Coronary artery (tissue), 2 donors: ENCODE measurements at regions not wholly inside any gene's neighbourhood (a gene's known extent, or its start where the extent isn't known, plus 50 kb on each side); places are given as distances from the start of the nearest gene placed in this dataset.
"Not testable (repeated sequence)": the region's sequence is repeated elsewhere in the genome, so short reads cannot be mapped to it uniquely, and the experiment has no call there.

Source experiments
- DNase-seq: peaks from one replicate; pipeline ENCODE4 v3.0.0-alpha.2; 2017; ENCODE audit warnings: low spot score
- H3K27ac ChIP-seq, 2 donors: fragments of 200-600 bp; sonication (generic); one replicate each; pipeline ENCODE4 v1.5.1; 2016 to 2019
- H3K4me3 ChIP-seq: fragments of 200-600 bp; sonication (generic); 2 replicates; pipeline ENCODE4 v1.5.1; 2016; ENCODE audit warnings: mild to moderate bottlenecking, moderate library complexity
- TF ChIP-seq, protein P1 (sequence below): fragments of 200-600 bp; sonication (generic); IDR thresholded peaks from one replicate; pipeline ENCODE4 v1.5.1; 2019; ENCODE audit warnings: antibody characterized with exemption

GRCh38 chr18:38654946-38655345 is 1089.3 kb upstream of the CELF4 start:
- TF ChIP-seq, protein P1, sequence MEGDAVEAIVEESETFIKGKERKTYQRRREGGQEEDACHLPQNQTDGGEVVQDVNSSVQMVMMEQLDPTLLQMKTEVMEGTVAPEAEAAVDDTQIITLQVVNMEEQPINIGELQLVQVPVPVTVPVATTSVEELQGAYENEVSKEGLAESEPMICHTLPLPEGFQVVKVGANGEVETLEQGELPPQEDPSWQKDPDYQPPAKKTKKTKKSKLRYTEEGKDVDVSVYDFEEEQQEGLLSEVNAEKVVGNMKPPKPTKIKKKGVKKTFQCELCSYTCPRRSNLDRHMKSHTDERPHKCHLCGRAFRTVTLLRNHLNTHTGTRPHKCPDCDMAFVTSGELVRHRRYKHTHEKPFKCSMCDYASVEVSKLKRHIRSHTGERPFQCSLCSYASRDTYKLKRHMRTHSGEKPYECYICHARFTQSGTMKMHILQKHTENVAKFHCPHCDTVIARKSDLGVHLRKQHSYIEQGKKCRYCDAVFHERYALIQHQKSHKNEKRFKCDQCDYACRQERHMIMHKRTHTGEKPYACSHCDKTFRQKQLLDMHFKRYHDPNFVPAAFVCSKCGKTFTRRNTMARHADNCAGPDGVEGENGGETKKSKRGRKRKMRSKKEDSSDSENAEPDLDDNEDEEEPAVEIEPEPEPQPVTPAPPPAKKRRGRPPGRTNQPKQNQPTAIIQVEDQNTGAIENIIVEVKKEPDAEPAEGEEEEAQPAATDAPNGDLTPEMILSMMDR = no peak
- no peak overlapping the region for H3K27ac ChIP-seq
- no peak overlapping the region for H3K4me3 ChIP-seq
- DNase-seq = no peak

DNA sequence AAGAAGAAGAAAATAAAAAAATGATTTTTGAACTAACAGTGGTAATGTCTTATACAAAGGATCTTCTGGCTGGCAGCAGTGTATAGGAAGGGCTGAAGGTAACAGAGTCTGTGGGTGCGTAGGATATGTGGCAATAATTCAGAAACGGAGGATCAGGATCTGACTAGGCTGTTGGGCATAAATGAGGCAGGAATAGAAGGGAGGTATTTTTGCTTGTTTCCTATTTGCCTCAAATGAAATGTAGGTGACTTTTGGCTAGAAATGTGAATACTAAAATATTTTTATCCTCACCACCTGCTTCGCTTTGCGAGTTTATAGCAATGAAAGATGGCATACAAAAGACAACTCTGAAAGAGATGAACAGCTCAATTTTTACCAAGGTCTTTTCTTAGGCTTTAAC is 1086.1 kb upstream of the CELF4 start:
- Histone ChIP-seq H3K4me3 (no peak overlapping the region), H3K27ac (no peak overlapping the region)
- no peak for DNase-seq
- TF ChIP-seq, protein P1 = no peak

- TF ChIP-seq, protein P1 = no peak
- H3K27ac ChIP-seq = no peak overlapping the region
- H3K4me3 ChIP-seq = no peak overlapping the region
- DNase-seq = no peak
Measured at GRCh38 chr18:38648179-38648578, 1082.6 kb upstream of the CELF4 start.

DNA sequence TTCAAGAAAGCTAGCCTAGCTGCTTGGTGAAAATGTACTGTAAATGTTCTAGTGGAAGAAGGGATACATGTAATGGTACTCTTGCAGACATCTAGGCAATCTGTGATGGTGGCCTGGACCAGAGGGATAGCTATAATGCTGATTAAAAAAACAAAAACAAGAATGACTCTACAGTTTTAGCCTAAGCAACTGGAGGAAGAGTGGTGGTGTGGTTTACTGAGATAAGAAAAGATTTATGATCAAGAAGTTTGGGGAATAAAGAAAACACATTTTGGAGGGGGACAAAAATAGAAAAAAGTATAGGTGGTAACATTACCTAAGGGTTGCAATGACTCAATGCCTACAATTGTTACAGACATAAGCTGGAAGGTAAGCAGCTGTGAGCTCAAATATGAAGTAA is 1080.7 kb upstream of the CELF4 start:
- no peak overlapping the region for H3K4me3 ChIP-seq
- H3K27ac ChIP-seq = no peak overlapping the region
- no peak for DNase-seq
- TF ChIP-seq, protein P1 = no peak

GRCh38 chr18:38644875-38645641 is 1079.5 kb upstream of the CELF4 start:
- Histone ChIP-seq H3K27ac (no peak overlapping the region), H3K4me3 (no peak overlapping the region)
- TF ChIP-seq, protein P1 = no peak
- DNase-seq = no peak

GRCh38 chr18:38642711-38643110 is 1077.1 kb upstream of the CELF4 start:
- Histone ChIP-seq H3K4me3 (no peak overlapping the region), H3K27ac (no peak overlapping the region)
- TF ChIP-seq, protein P1 = no peak
- DNase-seq = no peak

DNA sequence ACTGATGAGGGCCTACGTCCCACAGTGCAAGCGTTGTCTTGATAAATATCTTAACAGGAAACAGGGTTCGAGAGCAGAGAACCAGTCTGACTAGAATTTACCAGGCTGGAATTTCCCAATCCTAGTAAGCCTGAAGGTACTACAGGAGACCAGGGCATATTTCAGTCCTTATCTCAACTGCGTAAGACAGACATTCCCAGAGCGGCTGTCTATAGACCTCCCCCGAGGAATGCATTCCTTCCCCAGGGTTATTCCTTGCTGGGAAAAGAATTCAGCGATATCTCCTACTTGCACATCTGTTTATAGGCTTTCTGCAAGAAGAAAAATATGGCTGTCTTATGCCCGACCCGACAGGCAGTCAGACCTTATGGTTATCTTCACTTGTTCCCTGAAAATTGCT is 1074.1 kb upstream of the CELF4 start:
- not testable (repeated sequence) for H3K4me3 ChIP-seq, DNase-seq, H3K27ac ChIP-seq
